HG03439 (cell line): ENCODE measurements at regions not wholly inside any gene's neighbourhood (a gene's known extent, or its start where the extent isn't known, plus 50 kb on each side); places are given as distances from the start of the nearest gene placed in this dataset.
"Not testable (repeated sequence)": the region's sequence is repeated elsewhere in the genome, so short reads cannot be mapped to it uniquely, and the experiment has no call there.

Source experiments
- ATAC-seq: cut with Tn5 transposase; IDR thresholded peaks from one replicate; pipeline ENCODE4 v1.9.1; 2021; ENCODE audit warnings: mild to moderate bottlenecking, moderate library complexity; ENCODE audit not compliant: unreplicated experiment

DNA sequence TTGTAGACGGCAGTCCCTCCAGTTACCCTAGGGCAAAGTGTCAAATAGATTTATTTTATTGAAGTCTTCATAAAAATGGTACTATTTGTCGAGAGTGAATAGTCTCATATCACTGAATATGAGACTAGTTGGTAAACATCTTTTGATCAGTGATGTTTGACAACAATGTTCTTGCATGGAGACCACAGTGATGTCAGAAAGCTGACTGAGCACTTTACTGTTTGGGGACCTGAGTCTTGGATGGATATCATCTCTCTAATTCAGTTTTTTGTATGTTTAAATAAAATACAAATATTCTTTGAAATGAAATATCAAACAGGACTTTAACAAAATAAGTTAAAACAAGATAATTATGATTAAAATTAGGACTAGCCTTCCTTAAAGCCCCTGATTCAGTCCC lies 1315.4 kb upstream of the NRXN1 start:
- ATAC-seq, result no peak

DNA sequence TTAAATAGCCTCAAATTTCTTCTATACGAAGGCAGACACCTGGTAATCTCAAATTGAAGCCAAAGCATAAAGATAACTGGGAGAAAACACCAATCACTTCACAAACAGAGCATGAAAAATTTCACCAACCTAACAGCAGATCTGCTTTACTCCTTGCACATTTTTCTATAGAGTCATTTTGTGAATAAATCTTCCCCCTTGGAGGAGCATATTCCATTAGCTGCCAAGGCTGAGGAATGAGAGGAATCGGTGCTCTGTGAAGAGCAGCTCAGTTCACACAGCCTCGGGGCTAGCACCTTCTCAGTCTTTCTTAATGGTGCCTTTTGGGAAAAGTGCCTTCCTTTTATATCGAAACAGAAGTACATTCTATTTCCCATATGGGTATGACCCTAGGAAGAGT lies 1313.7 kb upstream of the NRXN1 start:
- no peak for ATAC-seq

DNA sequence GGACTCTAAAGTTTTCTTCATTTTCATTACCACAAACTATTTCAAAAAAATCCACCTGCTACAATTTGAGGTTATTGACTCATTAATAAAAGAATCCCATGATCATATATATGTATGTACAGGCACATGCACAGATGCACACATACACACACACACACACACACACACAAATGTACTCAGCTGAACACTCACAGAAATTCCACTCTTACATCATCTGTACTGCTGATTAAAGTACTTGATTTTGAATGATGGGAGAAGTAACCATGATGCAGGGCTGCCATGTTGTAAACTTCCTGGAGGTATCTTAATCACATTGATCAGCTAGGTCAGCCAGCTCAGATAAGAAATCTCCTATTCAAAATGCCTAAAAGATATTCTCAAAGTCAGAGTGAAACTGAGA lies 1313.2 kb upstream of the NRXN1 start:
- ATAC-seq, result no peak

DNA sequence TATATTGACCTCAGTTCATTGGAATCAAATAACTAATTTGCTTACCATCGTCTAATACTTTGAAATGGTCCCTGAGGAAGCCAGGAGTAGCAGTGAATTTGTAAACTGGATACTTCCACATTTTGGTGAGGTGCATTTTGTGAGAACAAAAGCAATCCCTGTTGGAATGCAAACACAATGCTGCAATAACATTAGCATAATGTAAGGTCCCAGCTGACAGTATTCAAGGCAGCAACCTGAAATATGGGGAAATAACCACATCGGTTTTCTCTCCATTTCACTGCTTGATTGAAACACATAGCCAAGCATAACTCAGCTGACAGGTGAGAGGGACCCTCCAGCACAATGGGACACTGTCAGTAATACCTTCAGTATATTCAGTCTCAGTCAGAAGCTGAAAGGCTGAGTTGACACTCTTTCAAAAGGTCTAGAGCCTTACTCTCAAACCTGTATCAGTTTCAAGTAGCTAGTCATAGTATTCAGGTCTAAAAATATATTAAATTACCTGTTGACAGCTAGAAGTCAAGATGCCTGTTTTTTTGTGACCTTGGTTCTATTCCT lies 1311.9 kb upstream of the NRXN1 start:
- no peak for ATAC-seq

DNA sequence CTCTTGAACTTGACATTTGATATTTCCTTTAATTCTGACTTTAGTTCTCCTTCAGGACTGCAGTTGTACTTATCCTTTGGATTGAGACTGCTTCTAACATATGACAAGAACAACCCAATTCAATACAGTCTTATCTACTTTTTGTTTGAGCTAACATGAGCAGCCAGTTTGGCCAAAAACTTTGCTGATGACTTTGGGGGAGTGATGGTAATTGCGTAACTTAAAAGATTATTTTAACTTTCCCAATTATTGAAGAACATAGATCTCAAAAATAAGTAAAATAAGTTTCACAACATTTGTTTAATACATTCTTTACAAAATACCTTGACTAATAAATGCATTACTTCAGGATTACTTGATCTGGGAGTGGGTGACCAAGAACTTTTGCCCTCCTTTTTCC lies 1311.1 kb upstream of the NRXN1 start:
- no peak for ATAC-seq

DNA sequence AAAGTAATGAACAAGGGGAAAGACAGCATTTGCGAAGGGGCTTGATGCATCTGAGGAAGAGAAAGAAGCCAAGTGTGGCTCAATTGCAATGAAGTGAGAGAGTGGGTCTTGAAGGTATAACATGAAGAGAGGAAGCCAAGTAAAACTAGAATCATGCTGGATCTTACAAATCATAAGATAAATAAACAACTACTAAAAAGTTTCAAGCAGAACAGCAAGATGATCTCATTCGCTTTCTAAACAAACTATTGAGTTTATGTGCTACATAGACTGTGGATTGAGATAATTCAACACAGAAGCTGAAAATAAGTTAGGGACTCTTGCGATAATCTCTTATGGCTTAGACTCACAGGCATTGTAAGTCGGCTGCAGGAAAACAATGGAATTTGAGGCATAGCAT lies 1310.5 kb upstream of the NRXN1 start:
- no peak for ATAC-seq

DNA sequence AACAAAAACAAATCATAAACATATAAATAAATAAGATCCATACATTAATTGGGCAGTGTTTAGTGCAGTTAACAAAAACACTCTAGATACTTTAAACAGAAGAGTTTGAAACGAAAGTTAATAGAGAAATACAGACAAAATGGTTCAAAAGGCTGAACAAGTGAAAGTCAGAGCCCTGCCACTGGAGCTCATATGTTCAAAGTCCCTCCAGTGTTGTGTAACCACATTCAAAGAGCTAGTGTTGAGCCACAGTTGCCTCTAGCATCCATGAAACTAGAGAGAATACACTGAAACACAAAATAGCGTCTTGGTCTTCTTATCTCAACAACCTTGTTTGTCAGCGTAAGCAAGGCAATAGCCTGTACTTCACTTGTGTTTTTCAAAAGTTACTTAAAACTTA lies 1309.8 kb upstream of the NRXN1 start:
- no peak for ATAC-seq

DNA sequence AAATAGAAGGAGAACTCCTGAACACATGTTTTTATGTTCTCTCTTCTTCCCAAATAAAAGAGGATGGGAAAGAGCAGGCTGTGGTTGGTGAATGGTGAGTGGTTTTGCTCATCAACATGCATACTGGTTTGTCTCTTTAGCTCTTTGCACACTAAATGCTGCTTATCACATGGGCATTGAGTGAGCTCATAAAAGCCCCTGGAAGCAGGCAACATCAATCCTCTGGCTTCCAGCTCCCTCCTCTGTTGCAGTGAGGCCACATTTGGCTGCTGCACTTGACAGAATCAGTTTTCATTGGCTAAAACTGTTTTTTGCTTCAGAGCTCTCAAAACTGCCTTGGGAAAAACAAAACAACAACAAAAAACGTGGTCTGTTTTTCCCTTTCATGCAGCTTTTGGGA lies 1308.2 kb upstream of the NRXN1 start:
- no peak for ATAC-seq

DNA sequence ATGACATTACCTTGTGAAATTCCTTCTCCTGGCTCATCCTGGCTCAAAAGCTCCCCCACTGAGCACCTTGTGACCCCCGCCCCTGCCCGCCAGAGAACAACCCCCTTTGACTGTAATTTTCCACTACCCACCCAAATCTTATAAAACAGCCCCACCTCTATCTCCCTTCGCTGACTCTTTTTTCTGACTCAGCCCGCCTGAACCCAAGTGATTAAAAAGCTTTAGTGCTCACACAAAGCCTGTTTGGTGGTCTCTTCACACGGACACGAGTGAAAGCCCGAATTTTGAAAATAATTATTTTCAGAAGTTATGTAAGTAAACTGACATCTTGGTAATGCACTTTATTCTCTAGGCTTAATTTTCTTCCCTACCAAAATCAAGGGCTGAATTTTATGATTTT lies 1305.9 kb upstream of the NRXN1 start:
- ATAC-seq, result not testable (repeated sequence)

DNA sequence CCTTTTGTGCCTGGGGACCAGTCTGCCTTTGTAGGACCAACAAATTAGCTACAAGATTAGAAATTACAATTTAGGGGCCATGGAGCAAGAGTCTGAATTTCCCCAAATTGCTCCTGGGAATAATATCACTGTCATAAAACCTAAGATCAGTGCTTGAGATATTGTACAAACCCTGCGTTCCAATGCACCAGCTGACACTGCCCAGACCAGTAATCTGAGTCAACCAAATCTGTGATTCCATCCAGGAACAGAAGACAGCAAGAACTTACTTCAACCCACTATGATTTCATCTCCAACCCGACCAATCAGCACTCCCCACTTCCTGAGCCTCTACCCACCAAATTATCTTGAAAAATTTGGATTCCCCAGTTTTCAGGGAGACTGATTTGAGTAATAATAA lies 1305.0 kb upstream of the NRXN1 start:
- ATAC-seq, result no peak

DNA sequence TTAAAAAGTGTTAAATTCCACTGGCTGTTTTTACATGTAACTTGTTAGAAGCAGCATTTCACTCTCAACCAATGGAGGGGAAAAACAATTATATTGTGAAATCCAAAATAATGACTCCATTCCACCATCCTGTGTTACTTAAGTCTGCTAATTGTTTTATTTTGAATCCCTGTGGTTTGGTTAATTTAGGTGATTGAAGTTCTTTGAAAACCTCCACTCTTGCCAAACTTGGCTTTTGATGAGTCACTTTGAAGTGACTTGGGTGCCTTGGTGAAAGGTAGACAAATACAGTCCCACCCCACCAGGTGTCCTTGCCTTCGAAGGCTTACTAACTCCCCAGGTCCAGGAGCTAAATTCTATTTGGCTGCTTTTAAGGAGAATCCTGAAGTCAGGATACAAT lies 1303.8 kb upstream of the NRXN1 start:
- no peak for ATAC-seq

DNA sequence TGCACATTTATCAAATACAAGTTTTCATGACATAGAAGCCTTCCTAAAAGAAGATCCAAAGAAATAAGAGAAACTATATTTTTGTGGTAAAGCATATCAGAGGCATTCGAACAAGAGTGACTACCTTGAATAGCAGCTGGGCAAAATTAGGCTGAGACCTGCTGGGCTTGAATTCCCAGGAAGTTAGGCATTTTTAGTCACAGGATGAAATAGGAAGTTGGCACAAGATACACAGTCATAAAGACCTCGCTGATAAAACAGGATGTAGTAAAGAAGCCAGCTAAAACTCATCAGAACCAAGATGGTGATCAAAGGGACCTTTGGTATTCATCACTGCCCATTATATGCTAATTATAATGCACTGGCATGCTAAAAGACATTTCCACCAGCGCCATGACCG lies 1302.3 kb upstream of the NRXN1 start:
- no peak for ATAC-seq

DNA sequence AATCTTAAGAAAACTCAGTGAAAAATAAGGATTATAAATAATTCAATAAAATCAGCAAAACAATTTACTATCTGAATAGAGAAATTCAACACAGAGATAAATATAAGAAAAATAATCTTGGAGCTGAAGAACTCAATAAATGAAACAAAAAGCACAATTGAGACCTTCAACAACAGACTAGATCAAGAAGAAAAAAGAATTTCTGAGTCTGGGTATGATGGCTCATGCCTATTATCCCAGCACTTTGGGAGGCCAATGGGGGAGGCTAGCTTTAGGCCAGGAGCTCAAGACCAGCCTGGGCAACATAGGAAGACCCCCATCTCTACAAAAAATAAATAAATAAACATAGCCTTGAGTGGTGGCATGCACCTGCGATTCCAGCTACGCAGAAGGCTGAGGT lies 1295.7 kb upstream of the NRXN1 start:
- ATAC-seq, result no peak

DNA sequence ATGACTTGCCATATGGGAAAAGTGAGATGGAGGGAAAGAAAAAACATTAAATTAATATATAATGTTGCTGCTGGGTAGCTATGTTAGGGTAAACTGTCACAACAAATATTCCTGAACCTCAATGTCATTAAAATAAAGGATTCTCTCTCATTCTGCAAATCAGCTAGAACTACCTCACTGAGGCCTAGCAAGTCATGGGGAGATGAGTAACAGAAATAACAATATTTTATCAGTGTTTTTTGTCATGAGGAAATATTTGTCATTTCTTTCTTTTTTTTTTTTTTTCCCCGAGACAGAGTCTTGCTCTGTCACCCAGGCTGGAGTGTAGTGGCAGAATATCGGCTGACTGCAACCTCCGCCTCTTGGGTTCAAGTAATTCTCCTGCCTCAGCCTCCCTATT lies 1282.3 kb upstream of the NRXN1 start:
- no peak for ATAC-seq

DNA sequence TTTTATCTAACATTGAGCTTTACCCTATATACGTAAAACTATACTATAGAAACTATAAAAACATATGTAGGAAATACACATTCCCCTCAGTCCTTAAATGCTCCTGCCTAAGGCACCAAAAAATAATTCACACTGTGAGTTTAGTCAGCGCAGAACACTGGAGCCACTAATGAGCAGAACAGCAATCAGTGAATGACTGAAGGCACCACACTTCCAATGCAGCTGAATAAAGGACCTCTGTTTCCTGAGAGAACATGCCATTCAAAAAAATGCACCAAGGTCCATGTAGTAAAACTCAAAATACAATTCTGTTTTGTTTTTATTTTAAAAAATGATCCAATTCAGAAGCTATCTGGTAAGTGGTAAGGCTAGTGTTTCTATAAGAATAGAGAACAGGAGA lies 1280.6 kb upstream of the NRXN1 start:
- no peak for ATAC-seq

DNA sequence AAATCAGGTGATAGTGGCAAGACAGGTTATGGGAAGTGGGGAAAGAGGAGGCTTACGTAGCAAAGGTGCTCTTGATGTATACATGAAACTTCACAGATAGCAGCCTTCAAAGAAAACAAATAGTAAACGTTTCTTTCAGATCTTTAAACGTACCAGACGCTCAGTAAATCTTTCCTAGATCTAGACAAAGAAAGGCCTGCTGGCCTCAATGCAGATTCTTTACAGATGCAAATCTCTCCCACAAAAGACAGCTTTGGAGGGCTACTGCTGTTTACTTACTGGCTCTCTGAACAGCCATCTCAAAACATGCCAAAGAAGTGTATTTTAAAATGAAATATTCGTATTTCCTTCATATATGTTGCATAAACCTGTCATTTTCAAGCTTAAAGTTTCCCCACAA lies 1279.9 kb upstream of the NRXN1 start:
- ATAC-seq, result no peak

DNA sequence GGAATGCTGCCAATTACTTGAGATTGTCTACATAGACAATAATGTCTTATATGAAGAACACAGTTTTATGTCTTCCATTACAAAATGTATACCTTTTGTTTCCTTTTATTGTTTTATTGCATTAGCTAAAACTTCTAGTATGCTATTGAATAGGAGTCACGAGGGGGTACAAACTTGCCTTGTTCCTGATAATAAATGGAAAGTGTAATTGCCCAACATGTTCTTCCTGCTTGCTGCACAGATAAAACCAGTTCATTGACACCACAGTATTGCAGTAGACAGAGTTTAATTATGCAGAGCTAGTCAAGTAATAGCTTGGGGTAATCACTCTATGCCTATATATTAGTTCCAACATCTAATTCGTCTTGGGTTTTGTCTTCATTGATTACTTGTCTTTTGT lies 1276.2 kb upstream of the NRXN1 start:
- ATAC-seq, result no peak

DNA sequence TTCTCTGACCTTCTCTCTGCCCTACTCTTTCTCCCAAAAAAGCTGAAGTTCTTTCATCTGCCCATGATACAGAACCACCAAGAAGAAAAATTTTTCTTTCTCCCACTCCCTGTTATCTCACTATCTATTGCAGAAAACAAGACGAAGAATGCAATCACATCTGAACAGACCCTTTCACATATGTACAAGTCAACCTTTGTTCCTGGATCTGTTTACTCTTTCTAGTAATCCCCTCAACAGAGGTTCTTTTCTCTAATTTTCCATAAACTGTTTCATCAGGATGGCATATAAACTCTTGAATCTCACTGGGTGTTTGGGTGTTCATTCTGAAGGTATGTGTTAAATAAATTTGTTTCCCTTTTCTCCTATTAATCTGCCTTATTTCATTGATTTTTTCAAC lies 1262.7 kb upstream of the NRXN1 start:
- no peak for ATAC-seq

DNA sequence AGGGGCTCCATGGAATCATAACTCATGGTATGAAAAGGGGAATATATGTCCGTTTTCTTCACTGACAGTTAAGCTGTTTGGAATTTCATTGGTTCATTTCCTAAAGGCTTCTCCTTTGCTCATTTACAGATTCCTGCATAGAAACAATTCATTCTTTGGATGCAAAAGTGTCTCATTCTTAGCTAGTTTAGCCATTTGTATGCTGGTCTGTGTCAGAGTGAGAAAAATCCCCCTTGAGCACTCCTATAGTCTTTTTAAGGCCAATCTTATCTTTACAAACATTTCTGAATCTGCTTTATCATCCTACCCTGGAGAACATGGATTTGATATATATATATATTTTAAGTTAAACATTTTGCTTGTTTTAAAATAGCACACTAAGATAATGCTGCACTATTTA lies 1260.9 kb upstream of the NRXN1 start:
- ATAC-seq, result no peak

DNA sequence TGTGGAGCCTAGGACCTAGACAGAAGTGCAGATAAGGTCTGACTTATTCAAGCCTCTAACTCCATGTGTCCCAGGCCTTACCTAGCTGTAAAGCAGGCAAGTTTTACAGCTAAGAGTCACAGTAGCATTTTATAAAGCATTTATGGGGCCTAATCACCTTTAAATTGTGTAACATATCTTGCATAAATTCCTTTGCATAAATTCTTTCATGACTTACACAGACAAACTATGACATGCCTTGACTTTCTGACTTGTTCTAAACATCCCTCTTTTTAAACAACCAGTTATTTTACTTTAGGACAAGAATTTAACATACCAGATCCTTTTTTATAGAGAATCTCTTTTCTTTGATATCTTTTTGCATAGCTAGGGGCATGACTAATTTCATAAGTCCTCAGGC lies 1257.8 kb upstream of the NRXN1 start:
- no peak for ATAC-seq

DNA sequence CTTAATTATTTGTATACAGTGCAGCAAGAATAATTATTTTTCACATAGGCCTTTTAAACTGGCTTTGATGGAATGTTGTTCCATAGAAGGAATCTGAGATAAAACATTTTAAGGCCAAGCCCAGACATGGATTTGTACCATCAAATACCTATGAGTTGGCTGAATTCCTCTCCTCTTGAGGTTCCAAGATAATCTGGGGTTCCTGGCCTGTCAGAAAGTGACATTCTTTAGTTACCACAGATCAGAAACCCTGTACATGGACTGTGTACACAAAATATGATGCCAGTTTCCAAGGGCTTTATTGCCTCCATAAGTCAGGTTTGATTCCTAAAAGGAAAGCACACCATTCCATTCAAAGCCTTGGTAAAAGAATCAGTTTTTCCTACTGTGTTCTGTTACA lies 1256.7 kb upstream of the NRXN1 start:
- no peak for ATAC-seq

DNA sequence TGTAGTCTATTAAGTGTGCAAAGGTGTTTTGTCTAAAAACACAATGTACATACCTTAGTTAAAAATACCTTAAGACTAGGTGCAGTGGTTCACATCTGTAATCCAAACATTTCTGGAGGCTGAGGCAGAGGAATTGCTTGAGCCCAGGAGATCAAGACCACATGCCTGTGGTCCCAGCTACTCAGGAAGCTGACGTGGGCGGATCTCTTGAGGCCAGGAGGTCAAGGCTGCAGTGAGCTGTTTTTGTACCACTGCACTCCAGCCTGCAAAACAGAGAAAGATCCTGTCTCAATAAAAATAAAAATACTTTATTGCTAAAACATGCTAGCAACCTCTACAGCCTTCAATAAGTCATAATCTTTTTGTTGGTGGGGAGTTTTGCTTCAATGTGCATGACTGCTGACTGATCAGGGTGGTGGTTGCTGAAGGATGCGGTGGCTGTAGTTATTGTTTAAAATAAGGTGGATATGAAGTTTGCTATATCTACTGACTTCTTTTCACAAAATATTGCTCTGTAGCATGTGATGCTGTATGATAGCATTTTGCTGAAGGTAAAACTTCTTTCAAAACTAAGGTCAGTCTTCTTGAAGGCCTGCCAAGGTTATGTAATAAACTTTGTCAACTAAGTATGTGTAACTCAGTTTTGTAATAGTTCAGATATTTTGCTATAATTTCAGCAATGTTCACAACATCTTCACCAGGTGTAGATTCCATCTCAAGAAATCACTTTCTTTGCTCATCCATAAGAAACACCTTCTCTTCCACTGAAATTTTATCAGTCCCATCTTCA lies 1238.0 kb upstream of the NRXN1 start:
- no peak for ATAC-seq

DNA sequence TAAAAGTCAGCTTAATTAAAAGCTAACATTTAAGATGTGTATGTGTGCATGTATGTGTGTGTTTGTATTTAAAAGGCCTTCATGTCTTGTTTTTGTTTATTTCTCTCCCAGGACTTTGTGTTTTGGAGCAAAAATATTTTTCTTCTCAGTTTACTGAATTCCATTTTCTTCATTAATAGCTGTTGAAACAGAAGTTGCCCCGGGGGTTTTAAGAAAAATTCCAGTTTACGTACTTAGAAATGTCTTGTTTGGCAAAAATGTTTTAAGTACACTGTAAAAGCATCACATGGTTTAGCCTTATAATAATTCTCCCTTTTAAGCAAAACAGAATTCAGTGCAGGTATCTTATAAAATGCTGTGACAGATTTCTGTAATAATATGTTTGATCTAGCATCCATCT lies 1233.0 kb upstream of the NRXN1 start:
- no peak for ATAC-seq
